ENCODE measurements at regions not wholly inside any gene's neighbourhood (a gene's known extent, or its start where the extent isn't known, plus 50 kb on each side); places are given as distances from the start of the nearest gene placed in this dataset.

GRCh38 chr1:222927031-222927430 lies 112.2 kb downstream of the DISP1 start:
- no peak for DNase-seq (ENCODE audit: low read depth)
- no peak overlapping the region for H3K4me3 ChIP-seq (ENCODE audit: low read depth, low read length)
- TF ChIP-seq, protein P1, sequence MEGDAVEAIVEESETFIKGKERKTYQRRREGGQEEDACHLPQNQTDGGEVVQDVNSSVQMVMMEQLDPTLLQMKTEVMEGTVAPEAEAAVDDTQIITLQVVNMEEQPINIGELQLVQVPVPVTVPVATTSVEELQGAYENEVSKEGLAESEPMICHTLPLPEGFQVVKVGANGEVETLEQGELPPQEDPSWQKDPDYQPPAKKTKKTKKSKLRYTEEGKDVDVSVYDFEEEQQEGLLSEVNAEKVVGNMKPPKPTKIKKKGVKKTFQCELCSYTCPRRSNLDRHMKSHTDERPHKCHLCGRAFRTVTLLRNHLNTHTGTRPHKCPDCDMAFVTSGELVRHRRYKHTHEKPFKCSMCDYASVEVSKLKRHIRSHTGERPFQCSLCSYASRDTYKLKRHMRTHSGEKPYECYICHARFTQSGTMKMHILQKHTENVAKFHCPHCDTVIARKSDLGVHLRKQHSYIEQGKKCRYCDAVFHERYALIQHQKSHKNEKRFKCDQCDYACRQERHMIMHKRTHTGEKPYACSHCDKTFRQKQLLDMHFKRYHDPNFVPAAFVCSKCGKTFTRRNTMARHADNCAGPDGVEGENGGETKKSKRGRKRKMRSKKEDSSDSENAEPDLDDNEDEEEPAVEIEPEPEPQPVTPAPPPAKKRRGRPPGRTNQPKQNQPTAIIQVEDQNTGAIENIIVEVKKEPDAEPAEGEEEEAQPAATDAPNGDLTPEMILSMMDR (IDR thresholded peaks at IDR 0.05; ENCODE audit: insufficient read depth, low read depth, low read length, missing control alignments) = no peak

- no peak for DNase-seq (ENCODE audit: low read depth)
- TF ChIP-seq, protein P1 (IDR thresholded peaks at IDR 0.05; ENCODE audit: insufficient read depth, low read depth, low read length, missing control alignments) = no peak
These were observed 113.4 kb downstream of the DISP1 start for GRCh38 chr1:222928212-222928611.

GRCh38 chr1:222930070-222930469 lies 115.2 kb downstream of the DISP1 start:
- H3K4me3 ChIP-seq (ENCODE audit: low read depth, low read length) = no peak overlapping the region
- DNase-seq (ENCODE audit: low read depth) = no peak
- TF ChIP-seq, protein P1 (IDR thresholded peaks at IDR 0.05; ENCODE audit: insufficient read depth, low read depth, low read length, missing control alignments) = no peak

More at GRCh38 chr1:222928212-222928611, 113.4 kb downstream of the DISP1 start:
- H3K4me3 ChIP-seq (ENCODE audit: low read depth, low read length) = no peak overlapping the region

- TF ChIP-seq, protein P1 (IDR thresholded peaks at IDR 0.05; ENCODE audit: insufficient read depth, low read depth, low read length, missing control alignments) = no peak
These were observed 116.2 kb downstream of the DISP1 start for GRCh38 chr1:222931023-222931422.

GRCh38 chr1:222933273-222933672 lies 118.4 kb downstream of the DISP1 start:
- DNase-seq (ENCODE audit: low read depth) = no peak
- TF ChIP-seq, protein P1 (IDR thresholded peaks at IDR 0.05; ENCODE audit: insufficient read depth, low read depth, low read length, missing control alignments) = no peak
- H3K4me3 ChIP-seq (ENCODE audit: low read depth, low read length) = no peak overlapping the region

More at GRCh38 chr1:222931023-222931422, 116.2 kb downstream of the DISP1 start:
- no peak for DNase-seq (ENCODE audit: low read depth)
- no peak overlapping the region for H3K4me3 ChIP-seq (ENCODE audit: low read depth, low read length)

GRCh38 chr1:222935239-222935900 lies 120.5 kb downstream of the DISP1 start:
- no peak overlapping the region for H3K4me3 ChIP-seq (ENCODE audit: low read depth, low read length)
- TF ChIP-seq, protein P1 (IDR thresholded peaks at IDR 0.05; ENCODE audit: insufficient read depth, low read depth, low read length, missing control alignments) = no peak
- no peak for DNase-seq (ENCODE audit: low read depth)

- TF ChIP-seq, protein P1 (IDR thresholded peaks at IDR 0.05; ENCODE audit: insufficient read depth, low read depth, low read length, missing control alignments) = no peak
- no peak for DNase-seq (ENCODE audit: low read depth)
- no peak overlapping the region for H3K4me3 ChIP-seq (ENCODE audit: low read depth, low read length)
These were observed 121.2 kb downstream of the DISP1 start for GRCh38 chr1:222936042-222936441.

Measured in GM12865 (cell line).